DND-41 (cell line): ENCODE measurements at regions not wholly inside any gene's neighbourhood (a gene's known extent, or its start where the extent isn't known, plus 50 kb on each side); places are given as distances from the start of the nearest gene placed in this dataset.

Experiments
- CTCF ChIP-seq: IDR thresholded peaks from 2 replicates; pipeline ENCODE4 v1.5.1; 2012; ENCODE audit warnings: borderline replicate concordance, low read length, moderate library complexity, mild to moderate bottlenecking; ENCODE audit not compliant: poor library complexity, severe bottlenecking; ENCODE audit errors: extremely low read depth
- EZH2 ChIP-seq: IDR thresholded peaks from 3 replicates; pipeline ENCODE4 v1.6.1; 2012; ENCODE audit warnings: borderline replicate concordance, low read depth, mild to moderate bottlenecking, moderate library complexity, low read length, inconsistent platforms; ENCODE audit not compliant: severe bottlenecking

- TF ChIP-seq CTCF, result no peak
- no peak for TF ChIP-seq EZH2
Measured at GRCh38 chr2:145002624-145003023, 482.7 kb upstream of the ZEB2 start.
